NCI-H187 treated with DMSO at 0.1 percent for 48 hours (cell line): ENCODE measurements at regions not wholly inside any gene's neighbourhood (a gene's known extent, or its start where the extent isn't known, plus 50 kb on each side); places are given as distances from the start of the nearest gene placed in this dataset.
"Not testable (repeated sequence)": the region's sequence is repeated elsewhere in the genome, so short reads cannot be mapped to it uniquely, and the experiment has no call there.

Experiments
- DNase-seq: peaks from one replicate; lab custom pipeline; 2025; lab: John Stamatoyannopoulos, UW

DNA sequence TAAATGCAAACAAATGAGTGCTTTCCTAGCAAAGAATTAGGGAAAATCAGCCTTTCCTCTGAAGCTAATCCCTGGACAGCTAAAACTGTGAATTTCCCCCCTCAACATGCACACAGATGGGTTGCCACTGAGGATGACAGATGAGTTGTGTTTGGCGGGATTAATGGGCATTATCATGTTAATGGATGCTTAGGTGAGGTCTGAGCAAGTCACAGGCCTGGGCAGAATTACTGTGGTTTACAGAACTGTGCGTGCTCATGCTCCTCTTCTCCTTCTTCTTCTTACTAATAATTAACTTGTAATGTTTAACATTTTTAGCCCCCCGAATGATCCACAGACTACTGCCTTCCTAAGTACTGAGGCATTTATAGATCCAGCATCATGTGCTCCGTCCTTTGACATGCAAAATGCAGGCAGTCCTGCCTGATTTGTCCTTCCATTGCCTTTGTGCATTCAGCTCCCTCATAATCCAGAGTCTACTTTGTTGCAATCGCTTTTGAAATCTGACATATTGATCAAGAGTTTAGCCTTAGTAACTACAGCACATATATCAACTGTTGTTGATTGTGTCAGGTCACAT, 753.4 kb upstream of the MMS22L start:
- DNase-seq: no peak

DNA sequence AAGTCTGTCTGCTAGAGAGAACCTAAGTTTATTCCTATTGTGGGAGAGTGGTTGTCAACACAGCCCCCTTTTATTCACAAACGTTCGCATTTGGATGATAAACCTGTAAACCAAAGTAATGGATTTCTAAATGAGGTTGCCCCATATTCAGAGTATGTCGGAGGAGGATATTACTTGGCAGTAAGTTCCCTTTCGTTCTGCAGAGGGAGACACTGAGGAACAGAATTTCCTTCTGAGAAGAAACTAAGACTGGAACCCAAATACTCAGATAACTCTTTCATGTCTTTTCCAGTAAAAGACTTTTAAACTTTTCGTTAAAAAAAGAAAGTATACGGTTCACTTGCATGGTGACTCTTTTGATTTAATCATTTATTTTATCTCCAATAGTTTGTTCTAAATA, 754.6 kb upstream of the MMS22L start:
- no peak for DNase-seq

DNA sequence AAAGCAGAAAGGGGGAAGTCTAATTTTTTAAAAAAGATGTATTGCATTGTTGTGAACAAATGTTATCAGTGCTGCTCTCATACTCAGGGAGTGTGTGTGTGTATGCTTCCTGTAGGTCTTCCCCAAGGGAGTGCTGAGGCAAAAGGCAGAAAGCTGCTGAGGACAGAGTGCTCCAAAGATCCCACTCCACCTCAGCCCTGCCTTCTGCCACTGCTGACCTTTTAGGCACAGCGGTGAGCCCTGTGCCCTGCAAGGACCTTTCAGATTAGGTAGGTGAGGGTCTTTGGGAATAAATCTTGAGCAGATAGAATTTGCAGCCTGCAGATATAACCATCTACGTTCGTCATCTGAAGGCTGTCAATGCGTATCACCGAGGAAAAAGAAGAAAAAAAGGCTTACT, 756.4 kb upstream of the MMS22L start:
- DNase-seq: no peak

DNA sequence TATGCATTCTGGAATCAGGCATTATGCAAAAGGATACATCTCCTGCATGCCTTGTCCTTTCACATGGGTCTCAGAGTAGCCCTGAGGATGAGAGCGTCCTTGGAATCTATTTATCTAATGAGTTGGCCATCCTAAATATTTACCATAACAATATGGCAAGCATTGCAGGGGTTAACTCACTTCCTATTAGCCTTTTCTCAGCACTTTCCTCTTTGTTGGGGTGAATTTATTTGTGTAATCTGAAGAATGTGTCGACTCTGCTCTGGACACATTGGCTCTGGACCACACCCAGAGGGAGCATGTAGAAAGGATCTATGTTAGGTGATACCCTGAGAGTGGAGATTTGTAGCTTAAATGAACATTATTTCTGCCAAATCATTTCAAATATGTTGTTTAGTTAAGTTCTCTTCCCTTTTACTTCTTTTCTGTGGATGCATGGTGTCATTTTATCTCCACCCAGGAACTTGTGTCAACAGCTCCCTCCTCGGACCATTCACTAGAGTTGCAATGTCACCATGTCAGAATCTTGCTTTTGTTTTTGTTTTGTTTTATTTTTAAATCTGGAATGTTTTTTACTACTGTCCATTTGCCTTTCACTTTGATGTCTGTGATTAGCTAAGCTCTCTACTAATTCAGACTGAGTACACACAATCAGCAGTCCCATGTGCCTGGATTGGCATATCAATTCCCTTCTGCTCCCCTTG, 757.0 kb upstream of the MMS22L start:
- no peak for DNase-seq

DNA sequence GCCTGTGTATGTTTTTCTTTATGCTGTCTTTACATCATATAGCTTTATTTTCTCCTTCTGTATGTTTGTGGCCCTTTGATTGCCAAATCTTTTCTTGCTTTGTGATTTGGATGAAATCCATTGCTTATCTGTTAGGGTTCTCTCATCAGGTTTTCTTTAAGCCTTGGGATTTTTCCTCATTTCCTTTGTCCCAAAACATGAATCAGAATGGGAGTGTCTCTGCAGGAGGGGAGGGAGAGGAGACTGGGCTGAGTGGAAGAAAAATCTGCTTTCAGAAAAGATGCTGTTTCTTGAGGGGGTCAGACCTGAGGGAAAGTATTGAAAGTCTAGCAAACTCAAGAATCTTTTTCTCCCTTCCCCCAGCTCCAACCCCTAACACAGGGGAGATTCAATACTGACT, 758.0 kb upstream of the MMS22L start:
- DNase-seq: no peak

DNA sequence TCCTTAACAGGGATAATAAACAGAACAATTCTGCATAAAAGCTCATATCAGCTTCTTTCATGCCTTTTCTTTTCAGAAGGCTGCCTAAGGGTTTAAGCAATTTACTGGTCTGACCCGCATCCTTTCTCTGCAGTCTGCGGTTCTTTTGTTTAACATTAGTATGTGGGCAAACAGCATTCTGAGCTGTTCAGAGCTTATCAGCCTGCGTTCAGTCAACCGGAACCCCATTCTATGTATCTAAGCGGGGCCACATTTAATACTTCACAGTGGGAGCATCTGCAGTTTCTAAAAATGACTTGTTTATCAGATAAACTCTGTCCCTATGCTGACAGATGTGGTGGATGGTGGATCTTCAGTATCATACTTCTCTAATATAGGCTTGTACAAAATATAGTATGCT, 758.9 kb upstream of the MMS22L start:
- DNase-seq: no peak

DNA sequence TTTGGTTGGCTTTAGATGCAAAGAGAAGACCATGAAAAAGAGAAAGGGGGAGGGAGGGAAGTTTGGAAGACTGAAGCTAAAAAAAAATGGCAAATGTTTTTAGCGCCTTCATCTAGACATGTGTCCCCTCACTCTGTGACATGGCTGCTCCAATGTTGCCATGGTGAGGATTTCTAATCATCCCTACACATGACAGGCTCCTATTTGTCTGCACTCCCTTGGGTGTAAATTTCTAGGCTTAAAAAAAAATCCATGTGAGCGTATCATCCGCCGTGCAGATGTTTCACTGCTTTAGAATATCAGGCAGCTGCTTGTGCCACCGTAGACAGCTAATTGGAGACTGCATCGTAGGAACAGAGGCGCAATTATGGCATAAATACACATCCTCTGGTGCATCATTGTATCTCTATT, 761.1 kb upstream of the MMS22L start:
- DNase-seq: no peak

DNA sequence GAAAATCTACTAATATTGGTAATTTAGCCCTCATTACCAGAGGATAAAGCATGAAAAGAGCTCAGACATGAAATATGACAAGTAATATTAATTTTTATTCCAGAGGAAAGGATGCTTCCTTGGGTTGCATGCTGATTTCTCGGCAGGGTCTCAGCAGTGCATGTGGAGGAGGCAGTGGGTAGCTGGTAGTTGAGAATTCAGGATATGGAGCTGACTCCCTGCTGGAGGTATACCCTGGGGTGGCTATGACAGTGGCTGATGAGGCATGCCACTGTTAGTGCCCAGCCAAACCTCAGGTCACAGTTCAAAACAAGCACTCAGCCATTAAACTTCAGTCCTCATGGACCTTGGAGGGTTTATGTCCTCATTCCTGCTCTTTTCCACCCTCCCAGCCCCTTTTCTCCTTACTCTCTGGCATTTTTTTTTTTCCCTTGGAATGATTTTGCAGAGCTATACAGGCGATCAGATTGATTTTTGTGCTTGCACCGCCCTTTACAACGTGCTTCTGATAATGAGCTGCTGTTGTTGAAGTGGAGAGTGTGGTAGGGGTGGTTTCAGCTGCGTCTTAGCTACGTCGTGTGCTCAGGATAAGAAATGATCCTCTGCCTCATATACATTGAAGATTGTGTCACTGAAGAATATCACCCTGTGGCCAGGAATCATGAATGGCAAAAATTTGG, 761.9 kb upstream of the MMS22L start:
- DNase-seq: no peak

DNA sequence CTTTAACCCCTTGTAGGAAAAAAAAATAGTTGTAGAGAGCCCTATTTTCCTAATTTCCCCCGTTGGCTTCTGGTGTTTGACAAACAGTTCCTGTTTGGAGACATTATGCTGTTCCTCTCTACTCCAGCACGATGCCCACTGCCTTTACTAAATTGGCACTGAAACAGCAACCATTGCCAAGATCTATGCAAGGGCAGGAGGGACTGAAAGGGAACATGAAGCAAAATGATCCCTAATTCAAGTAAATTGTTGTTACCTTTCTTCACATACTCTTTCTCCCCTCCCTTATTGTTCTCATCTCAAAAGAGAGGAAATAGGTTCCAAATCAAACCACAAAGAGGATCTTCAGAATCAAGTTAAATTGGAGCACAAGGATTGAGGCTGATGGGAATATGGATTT, 764.1 kb upstream of the MMS22L start:
- DNase-seq: no peak

DNA sequence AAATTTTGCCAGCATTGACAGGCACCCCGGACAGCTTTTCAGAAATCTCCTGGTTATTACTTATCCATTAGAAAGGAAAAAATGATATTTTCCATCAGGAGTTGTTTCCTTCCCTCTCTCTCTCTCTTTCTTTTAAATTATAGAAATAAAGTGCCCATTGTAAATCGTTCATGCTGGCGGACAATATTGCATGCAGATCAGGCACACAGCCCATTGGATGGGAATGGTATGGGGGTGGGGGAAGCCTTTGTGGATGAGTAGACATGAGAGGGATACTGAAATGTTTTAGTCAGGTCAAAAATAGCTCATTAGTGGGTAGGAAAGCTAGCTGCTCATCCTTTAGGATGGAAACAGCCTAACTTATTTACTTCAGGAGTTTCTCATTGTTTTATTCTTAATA, 764.9 kb upstream of the MMS22L start:
- DNase-seq: no peak

DNA sequence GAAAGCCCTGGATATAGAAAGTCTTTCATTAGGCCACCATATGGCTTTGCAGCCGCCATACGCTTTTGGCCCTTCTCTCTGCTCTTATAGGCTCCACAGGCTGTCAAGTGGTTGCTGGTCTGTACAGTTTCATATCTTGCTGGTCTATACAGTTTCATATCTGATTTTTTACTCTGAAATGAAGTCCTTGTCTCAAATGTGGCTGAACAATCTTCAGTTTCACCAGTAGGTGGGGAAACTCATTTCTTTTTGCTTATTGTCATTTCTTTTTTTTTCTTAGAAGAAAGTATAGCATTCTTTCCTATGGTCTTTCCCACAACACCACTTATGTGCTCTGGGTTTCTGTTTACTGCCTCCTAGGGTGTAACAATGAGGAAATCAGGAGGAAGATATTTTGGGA, 771.4 kb upstream of the MMS22L start:
- no peak for DNase-seq

DNA sequence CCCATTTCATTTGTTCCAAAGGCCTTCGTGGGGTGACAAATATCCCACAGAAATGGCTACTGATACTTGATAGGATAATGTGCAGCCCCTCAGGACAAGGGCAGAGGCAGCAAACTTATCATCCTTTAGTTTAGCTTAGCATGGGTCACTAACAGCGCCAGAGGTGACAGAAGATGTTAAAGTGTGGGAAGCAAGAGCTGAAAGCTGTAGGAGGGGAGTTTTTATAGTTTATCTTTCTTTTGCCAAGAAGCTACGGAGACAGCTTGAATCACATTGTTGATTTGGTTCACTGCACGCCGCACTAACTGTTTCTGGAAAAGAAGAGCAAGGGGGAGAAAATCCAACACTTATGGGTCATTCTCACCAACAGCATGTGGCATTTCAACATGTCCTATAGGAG, 773.9 kb upstream of the MMS22L start:
- DNase-seq: no peak

DNA sequence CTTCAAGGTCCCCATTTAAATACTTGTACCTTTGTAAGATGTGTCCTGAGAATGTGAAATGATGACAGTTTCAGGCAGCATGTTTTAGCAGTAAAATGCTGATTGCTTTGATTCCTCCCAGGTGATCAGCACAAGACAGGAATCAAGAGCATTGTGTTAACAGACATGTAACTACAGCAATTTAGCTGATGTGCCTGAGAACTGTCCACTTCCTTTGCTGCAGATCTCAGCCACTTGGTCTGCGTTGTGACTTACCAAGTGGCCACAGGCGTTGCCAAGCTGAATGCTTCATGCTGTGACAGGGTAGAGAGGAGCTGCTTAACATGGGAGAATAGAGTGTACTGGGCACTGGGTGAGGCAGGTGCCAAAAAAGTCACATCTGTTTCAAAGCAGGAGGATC, 767.0 kb upstream of the POU3F2 start:
- no peak for DNase-seq

DNA sequence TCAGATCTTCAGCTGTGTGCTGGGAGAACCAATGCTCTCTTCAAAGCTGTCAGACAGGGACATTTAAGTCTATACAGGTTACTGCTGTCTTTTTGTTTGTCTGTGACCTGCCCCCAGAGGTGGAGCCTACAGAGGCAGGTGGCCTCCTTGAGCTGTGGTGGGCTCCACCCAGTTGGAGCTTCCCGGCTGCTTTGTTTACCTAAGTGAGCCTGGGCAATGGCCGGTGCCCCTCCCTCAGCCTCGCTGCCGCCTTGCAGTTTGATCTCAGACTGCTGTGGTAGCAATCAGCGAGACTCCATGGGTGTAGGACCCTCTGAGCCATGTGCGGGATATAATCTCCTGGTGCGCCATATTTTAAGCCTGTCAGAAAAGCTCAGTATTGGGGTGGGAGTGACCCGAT, 745.8 kb upstream of the POU3F2 start:
- not testable (repeated sequence) for DNase-seq

DNA sequence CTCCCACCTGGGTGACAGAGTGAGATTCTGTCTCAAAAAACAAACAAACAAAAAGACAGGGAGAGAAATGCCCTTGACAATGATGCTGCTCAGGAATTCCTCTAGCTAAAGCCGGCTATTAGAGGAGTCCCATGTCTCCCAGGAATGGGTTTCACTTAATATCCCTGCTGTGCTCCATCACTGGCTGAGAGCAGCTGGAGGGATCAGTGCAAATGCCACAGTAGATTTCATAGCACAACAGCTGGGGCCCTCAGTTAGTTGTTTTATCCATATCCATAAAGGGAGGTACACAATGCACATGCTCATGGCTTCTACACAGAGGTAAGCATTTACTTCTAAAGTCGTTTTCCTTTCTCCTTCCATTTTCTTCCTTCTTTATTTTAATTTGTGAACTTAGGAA, 742.0 kb upstream of the POU3F2 start:
- DNase-seq: no peak

DNA sequence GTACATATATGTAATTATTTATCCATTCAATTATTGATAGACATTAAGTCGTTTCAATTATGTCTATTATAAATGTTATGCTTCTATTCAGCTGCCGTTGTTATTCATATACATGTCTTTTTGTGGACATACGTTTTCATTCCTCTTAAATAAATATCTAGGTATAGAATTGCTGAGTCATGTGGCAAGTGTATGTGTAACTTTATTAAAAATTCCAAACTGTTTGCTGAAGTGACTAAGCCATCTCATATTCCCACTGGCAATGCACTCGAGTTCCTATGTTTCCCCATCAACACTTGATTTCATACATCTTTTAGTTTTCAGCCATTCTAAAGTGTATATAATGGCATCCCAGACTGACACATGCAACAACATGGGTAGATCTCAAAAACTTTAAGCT, 739.7 kb upstream of the POU3F2 start:
- DNase-seq: no peak

DNA sequence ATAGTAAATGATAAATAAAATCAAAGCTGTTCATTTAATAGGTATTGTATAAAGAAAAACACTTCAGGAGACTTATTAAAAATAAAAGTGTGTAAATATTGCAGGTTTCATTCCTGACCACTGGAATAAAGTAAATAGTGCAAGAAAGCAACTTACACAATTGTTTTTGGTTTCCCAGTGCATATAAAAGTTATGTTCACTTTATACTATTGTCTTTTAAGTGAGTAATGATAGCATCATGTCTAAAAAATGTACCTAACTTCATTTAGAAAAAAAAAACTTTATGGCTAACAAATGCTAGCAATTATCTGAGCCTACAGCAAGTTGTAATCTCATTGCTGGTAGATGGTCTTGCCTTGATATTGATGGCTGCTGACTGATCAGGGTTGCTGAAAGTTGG, 726.6 kb upstream of the POU3F2 start:
- DNase-seq: no peak

DNA sequence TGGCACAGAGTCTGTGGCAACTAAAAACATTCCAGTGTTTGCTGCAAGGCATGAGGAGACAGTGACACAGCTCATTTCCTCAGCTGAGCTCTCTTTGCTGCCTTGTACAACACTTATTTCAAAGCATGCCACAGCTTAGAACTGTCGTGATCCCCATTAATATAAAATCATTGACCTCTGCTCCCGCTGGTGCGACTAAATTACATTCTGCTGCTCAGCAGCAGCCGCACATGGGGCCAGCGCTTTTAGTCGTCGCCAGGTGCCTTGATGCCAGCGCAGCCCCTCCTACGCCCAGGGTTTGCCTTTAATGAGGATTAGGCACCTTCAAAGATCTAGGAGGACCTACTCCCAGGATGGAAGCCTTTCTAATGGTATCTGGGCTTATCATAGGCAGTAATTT, 717.9 kb upstream of the POU3F2 start:
- DNase-seq: no peak

DNA sequence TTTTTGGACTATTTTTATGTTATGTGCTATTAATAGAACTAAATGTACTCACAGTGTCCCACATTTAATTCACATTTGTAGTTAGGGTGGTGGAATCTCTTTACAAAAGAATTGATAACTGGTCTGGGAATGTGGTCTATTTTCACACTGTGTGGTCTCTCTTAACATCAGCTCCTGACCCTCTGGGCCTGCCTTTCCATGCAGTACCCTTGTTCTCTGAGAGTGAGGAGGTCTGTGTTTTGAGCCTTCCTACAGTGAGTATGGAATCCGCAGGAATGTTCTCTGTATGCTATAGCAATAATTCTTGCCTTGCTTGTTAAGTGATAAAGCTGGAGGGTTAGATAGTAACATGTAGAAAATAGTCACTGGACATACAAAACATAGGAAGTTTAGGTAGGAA, 717.3 kb upstream of the POU3F2 start:
- DNase-seq: no peak

DNA sequence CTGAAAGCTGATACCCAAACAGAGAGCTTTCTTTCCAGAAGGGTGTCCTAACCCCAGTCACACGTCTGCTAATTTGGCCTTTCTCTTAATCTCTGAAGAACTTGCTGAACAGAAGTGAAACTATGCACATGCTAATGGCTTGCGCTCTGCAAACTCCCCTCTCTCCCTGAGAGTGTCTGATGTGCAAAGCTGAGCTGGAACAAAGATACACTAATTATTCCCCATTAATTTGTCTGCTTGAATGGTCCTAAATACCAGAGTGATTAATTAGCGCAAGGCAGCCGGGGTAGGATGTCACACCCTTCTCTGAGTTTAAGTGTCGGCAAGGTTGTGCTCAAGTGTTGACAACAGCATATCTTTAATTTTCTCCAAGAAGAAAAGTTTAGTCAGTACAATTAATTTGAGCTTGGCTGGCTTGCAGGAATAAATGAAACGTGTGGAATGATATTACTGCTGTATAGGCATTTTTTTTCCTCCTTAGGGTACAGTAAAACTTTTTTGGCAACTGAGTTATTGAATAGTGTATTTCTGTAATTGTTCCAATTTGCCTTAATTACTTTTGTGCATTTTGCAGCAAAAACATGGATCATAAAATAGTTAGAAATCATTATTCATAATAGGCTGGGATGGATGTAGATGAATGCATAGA, 715.9 kb upstream of the POU3F2 start:
- DNase-seq: no peak

DNA sequence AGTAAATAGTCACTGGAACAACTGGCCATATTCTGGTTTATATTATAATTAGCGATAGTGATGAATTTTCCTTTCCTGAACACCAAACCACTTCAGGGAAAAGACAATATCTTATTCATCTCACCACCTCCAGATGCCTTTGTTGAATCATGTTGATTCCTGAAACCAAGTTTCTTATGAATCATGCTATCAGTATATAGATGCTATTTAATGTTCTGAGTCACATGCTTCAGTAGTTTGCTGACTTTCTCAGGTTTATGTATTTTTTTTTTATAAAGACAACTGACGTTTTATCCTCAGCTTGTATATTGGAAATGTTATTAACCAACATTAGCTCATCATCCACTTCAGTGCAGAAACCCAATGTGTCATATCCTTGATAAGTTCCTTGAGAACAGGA, 710.2 kb upstream of the POU3F2 start:
- no peak for DNase-seq

DNA sequence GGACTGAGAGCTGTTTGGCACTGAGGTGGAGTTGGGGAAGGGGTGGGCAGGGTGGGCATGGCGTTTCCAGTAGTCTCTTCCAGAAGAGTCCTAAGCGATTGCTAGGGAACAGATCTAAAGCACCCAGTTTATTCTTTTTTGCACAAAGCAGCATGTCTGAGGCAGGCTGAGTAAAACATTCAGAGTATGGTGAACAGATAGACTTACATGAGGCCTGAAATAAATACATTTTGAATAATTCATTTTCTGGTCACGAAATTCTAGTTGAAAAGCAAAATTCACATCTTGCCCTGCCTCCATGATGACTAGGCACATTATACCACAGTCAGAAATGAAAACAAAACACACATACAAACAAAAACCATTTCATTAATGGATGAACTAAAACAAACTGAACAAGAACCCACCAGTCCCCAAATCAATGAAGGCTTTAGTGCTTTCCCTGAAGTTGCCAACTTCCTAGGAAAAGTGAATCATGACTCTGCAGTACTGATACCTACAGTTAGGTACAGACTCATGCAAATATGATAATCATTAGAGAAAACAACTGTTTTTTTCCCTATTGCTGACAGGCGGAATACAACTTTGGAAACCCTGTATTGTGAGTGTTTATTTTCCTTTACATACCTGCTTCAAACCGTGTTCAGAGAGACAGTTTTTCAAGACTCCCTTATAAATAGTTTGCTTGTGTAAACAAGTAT, 702.9 kb upstream of the POU3F2 start:
- DNase-seq: no peak

DNA sequence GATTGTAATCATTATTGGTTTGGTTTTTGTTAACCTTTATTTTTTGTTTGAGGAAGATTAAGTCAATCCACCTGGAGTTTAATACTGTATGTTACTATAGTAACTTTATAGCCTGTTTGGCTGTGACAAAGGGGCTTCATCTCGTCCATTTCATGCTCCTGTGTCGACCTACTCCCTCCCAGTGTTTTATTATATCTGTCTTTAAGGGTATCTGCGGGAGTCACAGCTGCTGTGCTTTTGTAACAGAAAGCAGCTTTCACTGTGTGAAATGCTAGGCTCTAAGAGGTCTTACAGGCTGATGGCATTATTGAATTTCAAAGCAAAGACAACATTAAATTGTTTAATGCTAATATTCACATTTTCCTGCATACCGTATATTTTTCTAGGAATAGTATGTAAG, 698.0 kb upstream of the POU3F2 start:
- DNase-seq: no peak
